ENCODE measurements at regions not wholly inside any gene's neighbourhood (a gene's known extent, or its start where the extent isn't known, plus 50 kb on each side); places are given as distances from the start of the nearest gene placed in this dataset.
A peak's percentile ranks its signal among the peaks of the same experiment; 100 is the strongest.
"Not testable (repeated sequence)": the region's sequence is repeated elsewhere in the genome, so short reads cannot be mapped to it uniquely, and the experiment has no call there.

DNA sequence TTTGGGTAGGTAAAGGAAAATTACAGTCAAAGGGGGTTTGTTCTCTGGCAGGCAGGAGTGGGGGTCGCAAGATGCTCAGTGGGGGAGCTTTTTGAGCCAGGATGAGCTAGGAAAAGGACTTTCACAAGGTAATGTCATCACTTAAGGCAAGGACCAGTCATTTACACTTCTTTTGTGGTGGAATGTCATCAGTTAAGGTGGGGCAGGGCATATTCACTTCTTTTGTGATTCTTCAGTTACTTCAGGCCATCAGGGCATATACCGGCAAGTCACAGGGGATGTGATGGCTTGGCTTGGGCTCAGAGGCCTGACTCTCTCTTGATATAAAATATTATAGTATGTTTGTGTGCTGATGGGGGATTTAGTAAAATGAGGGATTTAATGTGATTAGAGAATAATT is 151.4 kb upstream of the GK2 start:
- H3K27ac Mint-ChIP-seq, H3K36me3 Mint-ChIP-seq, H3K9me3 Mint-ChIP-seq, H3K4me1 Mint-ChIP-seq, POLR2A ChIA-PET, H3K4me3 Mint-ChIP-seq, DNase-seq, ATAC-seq: not testable (repeated sequence)
- peaks cover 0 to 13% (median 0%) of the 10 kb centered on the region in 5 donors for H3K27me3 Mint-ChIP-seq

DNA sequence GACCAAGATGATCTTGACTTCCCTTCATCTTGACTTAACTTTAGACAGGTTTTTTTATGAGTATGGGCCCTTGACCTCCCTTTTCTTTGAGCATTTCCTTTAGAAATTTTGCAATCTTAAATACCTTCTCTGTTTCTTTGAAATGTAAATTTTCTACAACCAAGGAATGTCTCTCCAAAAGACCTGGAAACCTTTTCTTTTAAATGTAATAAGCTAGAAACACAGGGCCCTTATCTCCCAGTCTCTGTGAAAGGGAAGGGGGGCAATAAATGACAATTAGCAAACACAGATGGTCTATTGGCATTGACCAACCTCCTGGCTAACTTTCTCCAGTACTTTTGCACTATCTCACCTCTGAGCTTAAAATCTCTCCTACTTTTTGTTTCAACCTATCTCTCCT is 144.3 kb upstream of the GK2 start:
- Mint-ChIP-seq H3K9me3 (peaks cover 0 to 12% (median 0%) of the 10 kb centered on the region in 9 donors), H3K36me3 (no peaks in the 10 kb centered on the region), H3K27me3 (no peaks in the 10 kb centered on the region), H3K4me3 (no peak overlapping the region), H3K27ac (no peak overlapping the region), H3K4me1 (no peaks in the 10 kb centered on the region)
- ATAC-seq = no peak
- DNase-seq = no peak
- POLR2A ChIA-PET = no interaction called here

DNA sequence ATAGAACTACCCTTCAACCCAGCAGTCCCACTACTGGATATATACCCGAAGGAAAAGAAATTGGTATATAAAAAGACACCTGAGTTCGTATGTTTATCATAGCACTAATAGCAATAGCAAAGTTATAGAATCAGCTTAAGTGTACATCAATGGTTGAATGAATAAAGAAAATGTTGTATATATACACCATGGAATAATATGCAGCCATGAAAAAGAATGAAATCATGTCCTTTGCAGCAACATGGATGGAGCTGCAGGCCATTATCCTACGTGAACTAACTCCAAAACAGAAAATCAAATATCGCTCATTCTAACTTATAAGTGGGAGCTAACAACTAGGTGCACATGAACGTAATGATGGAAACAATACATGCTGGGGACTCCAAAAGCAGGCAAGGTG is 143.5 kb upstream of the GK2 start:
- H3K4me3 Mint-ChIP-seq = no peak overlapping the region
- no peaks in the 10 kb centered on the region for H3K4me1 Mint-ChIP-seq
- peaks cover 0 to 12% (median 0%) of the 10 kb centered on the region in 9 donors for H3K9me3 Mint-ChIP-seq
- H3K27me3 Mint-ChIP-seq = no peaks in the 10 kb centered on the region
- H3K36me3 Mint-ChIP-seq = no peaks in the 10 kb centered on the region
- no peak overlapping the region for H3K27ac Mint-ChIP-seq
- ATAC-seq = no peak
- DNase-seq = no peak
- POLR2A ChIA-PET = no interaction called here

DNA sequence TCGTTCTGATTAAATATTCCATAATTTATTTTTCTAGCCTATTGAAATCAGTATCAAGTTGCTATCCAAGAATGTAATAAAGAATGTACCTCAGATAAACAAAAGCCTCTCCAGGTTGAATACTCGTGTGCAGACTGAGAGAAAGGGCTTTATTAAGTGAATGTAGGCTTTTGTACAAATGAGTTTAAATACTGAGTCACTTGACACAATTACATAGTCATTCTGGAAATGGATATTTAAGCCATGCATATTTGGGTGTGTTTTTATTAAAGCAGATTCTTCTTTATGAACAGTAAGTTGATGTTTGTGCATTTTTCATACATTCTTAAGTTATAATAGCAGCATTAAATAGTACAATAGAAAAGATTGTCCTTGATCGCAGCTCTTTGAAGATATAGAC is 139.8 kb upstream of the GK2 start:
- no peak overlapping the region for H3K27ac Mint-ChIP-seq

DNA sequence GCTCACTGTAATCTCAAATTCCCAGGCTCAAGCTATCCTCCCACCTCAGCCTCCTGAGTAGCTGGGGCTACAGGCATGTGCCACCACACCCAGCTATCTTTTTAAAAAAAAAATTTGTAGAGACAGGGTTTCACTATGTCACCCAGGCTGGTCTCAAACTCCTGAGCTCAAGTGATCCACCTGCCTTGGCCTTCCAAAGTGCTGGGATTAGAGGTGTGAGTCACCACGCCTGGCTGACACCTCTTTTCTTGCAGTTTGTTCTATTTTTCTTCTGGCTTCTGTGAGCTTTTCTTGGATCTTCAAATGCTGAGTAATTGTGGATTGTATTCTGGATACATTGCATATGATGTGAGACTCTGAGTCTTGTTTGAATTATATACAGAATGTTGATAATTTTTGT is 137.3 kb upstream of the GK2 start:
- not testable (repeated sequence) for H3K4me1 Mint-ChIP-seq, H3K36me3 Mint-ChIP-seq, H3K27ac Mint-ChIP-seq, H3K4me3 Mint-ChIP-seq, H3K9me3 Mint-ChIP-seq, H3K27me3 Mint-ChIP-seq, DNase-seq, ATAC-seq
- POLR2A ChIA-PET = interaction anchor here (0.6 kb wide), 1 partner anchor 9 kb away, joined by 6 read pairs; no protein-coding TSS in a partner anchor

More for the DNA sequence above, 139.8 kb upstream of the GK2 start:
- POLR2A ChIA-PET = no interaction called here
- H3K36me3 Mint-ChIP-seq = no peaks in the 10 kb centered on the region
- no peaks in the 10 kb centered on the region for H3K4me1 Mint-ChIP-seq
- H3K9me3 Mint-ChIP-seq = peaks cover 0 to 12% (median 0%) of the 10 kb centered on the region in 9 donors
- H3K4me3 Mint-ChIP-seq = no peak overlapping the region
- ATAC-seq (no peak), DNase-seq (no peak)
- peaks cover 0 to 6% (median 0%) of the 10 kb centered on the region in 5 donors for H3K27me3 Mint-ChIP-seq

DNA sequence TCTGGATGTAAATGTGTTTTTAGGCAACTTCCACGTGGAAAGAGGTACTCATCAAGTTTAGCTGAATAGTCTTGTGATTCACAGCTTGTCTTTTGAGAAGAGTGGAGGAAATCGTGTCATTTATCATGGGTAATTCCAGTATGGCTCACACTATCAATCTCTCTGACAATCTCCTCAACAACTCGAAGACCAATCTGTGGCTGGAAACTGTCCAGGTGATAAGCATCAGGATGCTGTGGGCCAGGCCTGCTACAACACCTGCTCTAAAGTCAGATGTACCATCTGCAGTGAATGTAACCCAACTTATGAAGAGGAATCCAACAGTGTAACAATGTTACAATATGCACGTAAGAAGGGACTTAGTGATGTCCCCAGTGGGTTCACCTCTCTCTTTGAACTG is 132.1 kb upstream of the GK2 start:
- Mint-ChIP-seq H3K36me3 (no peaks in the 10 kb centered on the region), H3K27me3 (peaks cover 0 to 4% (median 0%) of the 10 kb centered on the region in 5 donors), H3K27ac (peak overlapping the region in 1 of 10 donors; percentile 19), H3K4me3 (no peak overlapping the region), H3K4me1 (no peaks in the 10 kb centered on the region), H3K9me3 (peaks cover 0 to 3% (median 0%) of the 10 kb centered on the region in 9 donors)
- ATAC-seq (no peak), DNase-seq (no peak)
- POLR2A ChIA-PET = no interaction called here

DNA sequence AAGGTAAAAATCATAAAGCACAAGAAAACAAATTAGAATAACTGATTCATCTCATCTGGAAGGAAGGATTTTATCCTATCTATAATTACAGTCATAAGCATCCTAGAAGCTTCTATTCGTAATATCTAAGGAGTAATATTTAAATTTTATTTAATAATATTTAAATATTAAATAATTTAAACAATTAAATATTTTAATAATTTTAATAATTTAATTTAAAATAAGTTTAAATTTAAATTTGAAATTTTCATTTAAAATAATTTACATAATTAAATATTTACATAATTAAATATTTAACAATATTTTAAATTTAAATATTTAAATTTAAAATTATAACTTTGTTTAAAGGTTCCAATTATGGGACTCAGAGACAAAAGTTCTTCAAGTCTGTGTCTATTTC is 127.5 kb upstream of the GK2 start:
- H3K36me3 Mint-ChIP-seq = no peaks in the 10 kb centered on the region
- no peaks in the 10 kb centered on the region for H3K4me1 Mint-ChIP-seq
- POLR2A ChIA-PET = no interaction called here
- no peak overlapping the region for H3K4me3 Mint-ChIP-seq
- peaks cover 0 to 2% (median 0%) of the 10 kb centered on the region in 9 donors for H3K9me3 Mint-ChIP-seq
- ATAC-seq (no peak), DNase-seq (no peak)
- no peaks in the 10 kb centered on the region for H3K27me3 Mint-ChIP-seq
- no peak overlapping the region for H3K27ac Mint-ChIP-seq

DNA sequence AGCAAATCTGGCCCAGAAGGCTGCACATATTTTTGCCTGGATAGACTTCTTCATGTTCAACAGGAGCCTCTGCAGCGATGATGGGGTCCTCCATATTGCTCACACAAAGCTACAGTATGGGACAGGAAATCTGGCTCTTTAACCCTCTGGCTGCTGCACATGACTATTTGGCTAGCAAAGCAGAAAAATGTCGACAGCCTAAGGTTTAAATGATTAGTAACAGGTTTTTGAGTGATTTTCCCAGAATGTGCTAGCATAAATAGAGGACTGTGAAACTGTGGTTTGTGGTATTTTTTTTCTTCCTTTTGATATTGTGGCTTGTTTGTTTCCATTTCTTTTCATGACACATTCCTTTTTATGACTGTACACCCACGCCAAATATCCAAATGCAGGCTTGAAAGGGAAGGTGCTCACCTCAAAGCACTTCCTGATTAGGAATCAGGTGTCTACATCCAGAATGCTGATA is 120.2 kb upstream of the GK2 start:
- Mint-ChIP-seq H3K4me1 (peaks cover 0 to 6% (median 2%) of the 10 kb centered on the region in 4 donors), H3K9me3 (peaks cover 0 to 3% (median 0%) of the 10 kb centered on the region in 9 donors), H3K36me3 (no peaks in the 10 kb centered on the region), H3K27ac (no peak overlapping the region), H3K27me3 (peaks cover 0 to 4% (median 0%) of the 10 kb centered on the region in 5 donors), H3K4me3 (no peak overlapping the region)
- POLR2A ChIA-PET = no interaction called here
- DNase-seq (peak in 2 of 10 donors; percentile 1), ATAC-seq (no peak)

DNA sequence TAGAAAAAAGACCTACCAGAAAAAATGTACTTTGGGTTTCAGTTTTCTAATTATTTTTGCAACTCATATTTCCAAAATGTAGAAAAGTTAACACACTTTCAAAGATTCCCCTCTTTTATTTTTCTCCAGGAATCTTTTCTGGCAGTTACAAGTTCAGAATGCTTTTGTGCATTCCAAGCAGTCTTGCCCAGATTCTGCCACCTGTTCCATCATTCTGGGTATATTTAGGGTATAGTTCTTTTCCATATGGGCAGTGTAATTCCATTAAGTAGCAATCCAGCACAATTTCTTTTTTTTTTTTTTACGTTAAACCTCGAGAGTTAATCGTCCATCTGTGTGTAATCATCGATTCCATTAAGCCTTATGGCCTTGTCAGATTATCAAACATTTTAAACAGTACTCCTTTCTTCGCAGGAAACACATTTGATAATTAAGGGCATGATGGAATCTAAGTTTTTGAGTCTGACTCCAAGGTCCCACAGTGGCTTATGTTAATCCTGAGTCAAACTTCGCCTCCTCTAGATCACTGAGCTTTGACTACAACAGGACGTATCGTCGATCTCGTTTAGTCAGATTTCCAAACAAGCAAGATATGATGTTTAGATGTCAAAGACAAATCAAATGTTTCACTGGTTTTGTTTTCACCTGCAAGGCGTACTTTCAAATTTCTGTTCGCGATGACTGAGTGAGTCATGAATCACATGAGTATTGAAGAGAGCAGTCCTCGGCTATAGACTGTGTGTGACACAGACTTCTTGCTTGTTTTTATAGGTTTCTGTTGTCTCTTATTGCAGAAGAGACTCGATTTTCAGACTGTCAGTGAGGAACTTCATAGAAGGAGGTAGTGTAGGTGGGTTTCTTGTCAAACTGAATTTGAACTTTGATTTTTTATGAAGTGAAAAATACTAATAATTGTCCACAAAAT is 118.9 kb upstream of the GK2 start:
- peaks cover 0 to 6% (median 2%) of the 10 kb centered on the region in 4 donors for H3K4me1 Mint-ChIP-seq

DNA sequence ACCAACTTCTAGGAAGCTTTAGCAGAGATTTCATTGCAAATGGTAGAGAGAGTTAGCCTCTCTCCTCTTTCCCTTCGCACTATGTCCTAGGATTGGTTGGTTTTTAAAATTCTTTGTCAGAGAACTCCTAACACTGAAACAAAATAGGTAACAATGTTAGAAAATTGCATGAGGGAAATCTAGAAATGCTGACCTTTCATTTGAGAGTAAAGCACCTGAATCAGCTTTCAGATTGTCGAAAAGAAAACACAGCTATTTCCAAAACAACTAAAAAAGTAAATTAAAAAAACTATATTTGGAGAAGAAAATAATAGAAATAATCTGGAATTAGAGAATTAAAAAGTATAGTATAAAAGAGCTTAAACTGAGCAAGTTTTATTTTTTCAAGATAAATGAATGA is 108.1 kb upstream of the GK2 start:
- no peak overlapping the region for H3K27ac Mint-ChIP-seq
- H3K4me1 Mint-ChIP-seq = no peaks in the 10 kb centered on the region
- peaks cover 0 to 9% (median 0%) of the 10 kb centered on the region in 9 donors for H3K9me3 Mint-ChIP-seq
- DNase-seq (no peak), ATAC-seq (no peak)
- H3K4me3 Mint-ChIP-seq = no peak overlapping the region
- POLR2A ChIA-PET = no interaction called here
- H3K36me3 Mint-ChIP-seq = no peaks in the 10 kb centered on the region
- H3K27me3 Mint-ChIP-seq = peaks cover 0 to 5% (median 0%) of the 10 kb centered on the region in 5 donors

More for the DNA sequence above, 118.9 kb upstream of the GK2 start:
- H3K36me3 Mint-ChIP-seq = no peaks in the 10 kb centered on the region
- peaks cover 0 to 3% (median 0%) of the 10 kb centered on the region in 9 donors for H3K9me3 Mint-ChIP-seq
- H3K27ac Mint-ChIP-seq = no peak overlapping the region
- no peak for DNase-seq
- POLR2A ChIA-PET = no interaction called here
- H3K27me3 Mint-ChIP-seq = peaks cover 0 to 4% (median 0%) of the 10 kb centered on the region in 5 donors
- H3K4me3 Mint-ChIP-seq = no peak overlapping the region
- ATAC-seq = no peak

DNA sequence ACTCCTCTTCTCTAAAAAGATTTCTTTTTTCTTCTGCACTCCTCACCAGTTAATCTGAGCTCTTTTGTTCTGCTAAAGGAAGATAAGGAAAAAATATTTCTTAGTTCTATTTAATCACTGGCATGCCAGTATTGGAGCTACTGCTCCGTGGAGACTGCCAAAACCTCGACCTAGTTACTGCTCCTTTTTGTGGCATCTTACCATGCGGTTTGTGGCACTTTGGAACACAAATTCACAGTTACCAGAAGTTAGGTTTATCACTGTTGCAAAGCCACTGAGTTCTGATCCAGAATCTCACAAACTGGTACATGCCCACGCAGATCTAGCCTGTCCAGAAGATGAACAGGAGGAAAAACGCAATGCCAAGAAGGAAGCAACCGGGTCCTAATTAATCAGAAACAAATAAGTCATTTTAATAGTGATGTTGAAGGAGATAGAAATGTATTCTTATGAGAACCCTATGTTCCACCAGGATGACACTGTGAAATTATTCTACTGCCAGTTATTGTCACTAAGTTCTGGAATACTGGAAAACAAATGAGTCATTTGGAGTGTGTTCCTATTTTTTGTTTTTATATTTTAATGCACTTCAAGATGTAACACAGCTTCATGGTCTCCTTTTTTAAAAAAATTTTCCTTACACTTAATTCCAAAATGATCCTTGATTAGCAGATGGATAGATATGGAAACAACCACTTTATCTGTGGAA is 106.7 kb upstream of the GK2 start:
- Mint-ChIP-seq H3K4me1 (no peaks in the 10 kb centered on the region), H3K9me3 (peaks cover 0 to 3% (median 0%) of the 10 kb centered on the region in 9 donors), H3K4me3 (no peak overlapping the region), H3K27me3 (peaks cover 0 to 3% (median 0%) of the 10 kb centered on the region in 5 donors), H3K36me3 (no peaks in the 10 kb centered on the region), H3K27ac (no peak overlapping the region)
- POLR2A ChIA-PET = interaction anchor here (0.7 kb wide), 1 partner anchor 663 kb away, joined by 5 read pairs; no protein-coding TSS in a partner anchor
- ATAC-seq = no peak
- no peak for DNase-seq

DNA sequence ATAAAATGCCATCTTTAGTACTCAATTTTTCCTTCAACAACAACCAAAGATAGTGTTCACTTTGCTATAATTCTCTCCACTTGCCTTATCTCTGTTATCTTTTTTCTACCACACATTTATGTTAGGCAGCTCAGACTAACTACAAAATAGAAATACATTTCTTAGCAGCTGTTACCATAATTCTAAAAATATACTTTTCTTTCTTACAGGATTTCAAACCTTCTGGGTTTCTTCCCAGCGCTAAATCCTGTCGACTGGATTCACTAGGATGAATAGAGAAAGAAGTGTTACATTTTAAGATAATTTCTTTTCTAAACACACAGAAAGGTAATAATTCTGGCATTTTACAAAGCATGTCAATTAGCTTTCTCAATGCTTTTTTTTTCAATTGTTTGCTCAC is 105.5 kb upstream of the GK2 start:
- Mint-ChIP-seq H3K4me1 (no peaks in the 10 kb centered on the region), H3K4me3 (no peak overlapping the region), H3K9me3 (peaks cover 0 to 2% (median 0%) of the 10 kb centered on the region in 9 donors), H3K36me3 (no peaks in the 10 kb centered on the region), H3K27ac (no peak overlapping the region), H3K27me3 (peaks cover 0 to 3% (median 0%) of the 10 kb centered on the region in 5 donors)
- ATAC-seq (no peak), DNase-seq (no peak)
- POLR2A ChIA-PET = no interaction called here

DNA sequence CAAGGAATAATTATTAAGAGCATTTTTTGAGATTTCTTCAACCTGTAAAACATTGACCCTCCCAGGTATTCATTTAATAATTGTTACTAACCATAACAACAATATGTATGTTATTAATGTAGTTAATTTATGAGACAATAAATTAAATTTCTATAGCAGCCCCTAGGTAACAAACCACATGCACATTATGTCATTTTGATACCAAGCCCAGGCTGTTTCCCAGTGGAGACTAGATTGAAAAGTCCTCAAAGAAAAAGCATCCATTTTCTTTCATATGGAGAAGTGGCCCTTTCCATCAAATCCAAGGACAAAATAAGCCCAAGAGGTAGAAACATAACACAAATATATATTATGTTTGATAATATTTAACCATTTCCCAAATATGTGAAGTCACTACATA is 104.3 kb upstream of the GK2 start:
- peaks cover 0 to 3% (median 0%) of the 10 kb centered on the region in 5 donors for H3K27me3 Mint-ChIP-seq
- H3K27ac Mint-ChIP-seq = no peak overlapping the region
- ATAC-seq (no peak), DNase-seq (no peak)
- H3K4me3 Mint-ChIP-seq = no peak overlapping the region
- no peaks in the 10 kb centered on the region for H3K4me1 Mint-ChIP-seq
- peaks cover 0 to 2% (median 0%) of the 10 kb centered on the region in 9 donors for H3K9me3 Mint-ChIP-seq
- no peaks in the 10 kb centered on the region for H3K36me3 Mint-ChIP-seq
- POLR2A ChIA-PET = no interaction called here
